ENCODE measurements at regions not wholly inside any gene's neighbourhood (a gene's known extent, or its start where the extent isn't known, plus 50 kb on each side); places are given as distances from the start of the nearest gene placed in this dataset.

GRCh38 chr9:79976257-79977073 is 404.7 kb downstream of the TLE4 start:
- TF ChIP-seq FOXP2 (optimal IDR thresholded peaks at IDR 0.05; ENCODE audit: borderline replicate concordance, extremely low read depth, extremely low read length, insufficient read depth) (no peak), POLR2AphosphoS5 (IDR thresholded peaks at IDR 0.05; ENCODE audit: low read depth, low read length) (no peak), TAF1 (IDR thresholded peaks at IDR 0.05; ENCODE audit: borderline replicate concordance, insufficient read depth, low read length) (no peak), SIN3A (IDR thresholded peaks at IDR 0.05; ENCODE audit: borderline replicate concordance, insufficient read depth, low read length) (no peak)
- TF ChIP-seq, protein P1, sequence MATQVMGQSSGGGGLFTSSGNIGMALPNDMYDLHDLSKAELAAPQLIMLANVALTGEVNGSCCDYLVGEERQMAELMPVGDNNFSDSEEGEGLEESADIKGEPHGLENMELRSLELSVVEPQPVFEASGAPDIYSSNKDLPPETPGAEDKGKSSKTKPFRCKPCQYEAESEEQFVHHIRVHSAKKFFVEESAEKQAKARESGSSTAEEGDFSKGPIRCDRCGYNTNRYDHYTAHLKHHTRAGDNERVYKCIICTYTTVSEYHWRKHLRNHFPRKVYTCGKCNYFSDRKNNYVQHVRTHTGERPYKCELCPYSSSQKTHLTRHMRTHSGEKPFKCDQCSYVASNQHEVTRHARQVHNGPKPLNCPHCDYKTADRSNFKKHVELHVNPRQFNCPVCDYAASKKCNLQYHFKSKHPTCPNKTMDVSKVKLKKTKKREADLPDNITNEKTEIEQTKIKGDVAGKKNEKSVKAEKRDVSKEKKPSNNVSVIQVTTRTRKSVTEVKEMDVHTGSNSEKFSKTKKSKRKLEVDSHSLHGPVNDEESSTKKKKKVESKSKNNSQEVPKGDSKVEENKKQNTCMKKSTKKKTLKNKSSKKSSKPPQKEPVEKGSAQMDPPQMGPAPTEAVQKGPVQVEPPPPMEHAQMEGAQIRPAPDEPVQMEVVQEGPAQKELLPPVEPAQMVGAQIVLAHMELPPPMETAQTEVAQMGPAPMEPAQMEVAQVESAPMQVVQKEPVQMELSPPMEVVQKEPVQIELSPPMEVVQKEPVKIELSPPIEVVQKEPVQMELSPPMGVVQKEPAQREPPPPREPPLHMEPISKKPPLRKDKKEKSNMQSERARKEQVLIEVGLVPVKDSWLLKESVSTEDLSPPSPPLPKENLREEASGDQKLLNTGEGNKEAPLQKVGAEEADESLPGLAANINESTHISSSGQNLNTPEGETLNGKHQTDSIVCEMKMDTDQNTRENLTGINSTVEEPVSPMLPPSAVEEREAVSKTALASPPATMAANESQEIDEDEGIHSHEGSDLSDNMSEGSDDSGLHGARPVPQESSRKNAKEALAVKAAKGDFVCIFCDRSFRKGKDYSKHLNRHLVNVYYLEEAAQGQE (IDR thresholded peaks at IDR 0.05; ENCODE audit: insufficient read depth in 1 of 2, low read depth in 2 of 2, low read length in 2 of 2), result no peak

- TF ChIP-seq FOXP2 (optimal IDR thresholded peaks at IDR 0.05; ENCODE audit: borderline replicate concordance, extremely low read depth, extremely low read length, insufficient read depth) (no peak), POLR2AphosphoS5 (IDR thresholded peaks at IDR 0.05; ENCODE audit: low read depth, low read length) (no peak), TAF1 (IDR thresholded peaks at IDR 0.05; ENCODE audit: borderline replicate concordance, insufficient read depth, low read length) (no peak), SIN3A (IDR thresholded peaks at IDR 0.05; ENCODE audit: borderline replicate concordance, insufficient read depth, low read length) (no peak)
- TF ChIP-seq, protein P1 (IDR thresholded peaks at IDR 0.05; ENCODE audit: insufficient read depth in 1 of 2, low read depth in 2 of 2, low read length in 2 of 2), result no peak
Observed at GRCh38 chr9:79975621-79976256, 404.0 kb downstream of the TLE4 start.

- no peak for TF ChIP-seq TAF1 (IDR thresholded peaks at IDR 0.05; ENCODE audit: borderline replicate concordance, insufficient read depth, low read length)
Observed at GRCh38 chr9:79974806-79975422, 403.1 kb downstream of the TLE4 start.

DNA sequence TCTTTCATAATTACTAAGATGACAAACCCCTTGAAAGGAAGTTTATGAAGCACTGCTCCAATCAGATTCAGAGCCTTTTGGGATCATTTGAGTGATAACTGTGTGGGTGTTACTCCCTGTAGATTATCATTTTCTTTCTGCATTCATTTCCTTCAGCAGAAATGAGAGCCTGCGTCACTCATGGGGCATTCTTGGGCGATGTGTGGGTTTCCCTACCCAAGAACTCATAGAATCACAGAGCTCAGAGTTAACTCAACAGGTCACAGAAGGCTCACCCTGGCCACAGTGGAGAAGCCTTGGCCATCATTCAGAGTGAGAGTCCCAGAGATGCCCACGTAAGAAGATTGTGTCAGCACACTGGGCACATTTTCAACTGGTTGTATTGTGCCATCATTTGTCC is 401.9 kb downstream of the TLE4 start:
- TF ChIP-seq SIN3A (IDR thresholded peaks at IDR 0.05; ENCODE audit: borderline replicate concordance, insufficient read depth, low read length) (no peak), TAF1 (IDR thresholded peaks at IDR 0.05; ENCODE audit: borderline replicate concordance, insufficient read depth, low read length) (no peak), POLR2AphosphoS5 (IDR thresholded peaks at IDR 0.05; ENCODE audit: low read depth, low read length) (no peak), FOXP2 (optimal IDR thresholded peaks at IDR 0.05; ENCODE audit: borderline replicate concordance, extremely low read depth, extremely low read length, insufficient read depth) (no peak)
- TF ChIP-seq, protein P1 (IDR thresholded peaks at IDR 0.05; ENCODE audit: insufficient read depth in 1 of 2, low read depth in 2 of 2, low read length in 2 of 2), result no peak

- no peak for TF ChIP-seq POLR2AphosphoS5 (IDR thresholded peaks at IDR 0.05; ENCODE audit: low read depth, low read length)
- TF ChIP-seq, protein P1 (IDR thresholded peaks at IDR 0.05; ENCODE audit: insufficient read depth in 1 of 2, low read depth in 2 of 2, low read length in 2 of 2), result no peak
Observed at GRCh38 chr9:79970146-79970425, 398.3 kb downstream of the TLE4 start.
